WERI-Rb-1 (cell line): ENCODE measurements at regions not wholly inside any gene's neighbourhood (a gene's known extent, or its start where the extent isn't known, plus 50 kb on each side); places are given as distances from the start of the nearest gene placed in this dataset.

Experiments
- DNase-seq: peaks from one replicate; pipeline ENCODE4 v3.0.0-alpha.2; 2020
- H3K27ac ChIP-seq: fragments of 250-450 bp; sonication (Bioruptor Pico); 2 replicates; pipeline ENCODE4 v1.5.1; 2020; ENCODE audit warnings: mild to moderate bottlenecking, moderate library complexity
- H3K27me3 ChIP-seq: fragments of 250-450 bp; sonication (Bioruptor Pico); 2 replicates; pipeline ENCODE4 v1.5.1; 2021; ENCODE audit warnings: mild to moderate bottlenecking, low read depth, moderate library complexity; ENCODE audit not compliant: insufficient read depth, severe bottlenecking
- H3K36me3 ChIP-seq: fragments of 250-450 bp; sonication (Bioruptor Pico); 2 replicates; pipeline ENCODE4 v1.5.1; 2020; ENCODE audit warnings: mild to moderate bottlenecking, moderate library complexity
- H3K4me3 ChIP-seq: 2 replicates; pipeline ENCODE4 v1.5.1; 2011; ENCODE audit warnings: low read depth, mild to moderate bottlenecking, control low read depth, low read length
- H3K9me3 ChIP-seq: fragments of 250-450 bp; sonication (Bioruptor Pico); 2 replicates; pipeline ENCODE4 v1.5.1; 2021; ENCODE audit warnings: mild to moderate bottlenecking, moderate library complexity; ENCODE audit not compliant: severe bottlenecking
- TF ChIP-seq, protein P1 (sequence below): IDR thresholded peaks from 2 replicates; pipeline ENCODE4 v1.5.1; 2011; ENCODE audit warnings: low read depth, mild to moderate bottlenecking, control low read depth, inconsistent platforms, low read length

DNA sequence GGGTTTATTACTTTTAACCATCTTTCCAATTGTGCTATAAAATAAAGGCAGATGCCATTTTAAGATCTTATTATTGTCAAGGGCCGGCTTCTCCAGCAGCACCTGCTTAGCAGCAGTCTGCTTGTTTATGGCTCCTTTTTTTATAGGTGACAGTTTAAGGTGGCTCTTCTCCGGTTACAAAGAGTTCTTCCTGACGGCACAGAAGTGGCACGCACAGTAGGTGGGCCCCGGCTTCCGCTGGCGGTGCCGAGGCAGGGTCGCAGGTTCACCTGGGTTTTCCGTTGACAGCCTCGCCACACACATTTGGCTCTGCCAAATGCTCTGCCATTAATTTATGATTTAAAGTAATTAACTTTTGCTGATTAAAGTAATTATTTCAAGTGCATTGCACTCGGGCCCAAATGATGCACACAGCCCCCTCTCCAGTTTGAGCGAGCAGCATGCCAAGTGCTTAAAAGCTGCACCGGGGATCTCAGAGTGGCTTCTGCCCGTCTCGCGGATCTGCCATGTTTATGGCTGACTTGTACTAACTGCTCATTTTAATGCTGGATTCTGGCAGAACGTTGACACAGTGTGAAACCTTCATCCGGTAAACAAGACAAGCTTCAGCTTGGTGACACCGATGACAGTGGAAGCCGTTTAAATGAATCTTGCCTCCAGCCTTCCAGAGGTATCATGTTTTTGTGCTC, 355.1 kb upstream of the MKI67 start:
- H3K27ac ChIP-seq, result no peak overlapping the region
- no peaks in the 10 kb centered on the region for H3K36me3 ChIP-seq
- no peak overlapping the region for H3K4me3 ChIP-seq
- no peaks in the 10 kb centered on the region for H3K27me3 ChIP-seq
- DNase-seq, result no peak
- TF ChIP-seq, protein P1, sequence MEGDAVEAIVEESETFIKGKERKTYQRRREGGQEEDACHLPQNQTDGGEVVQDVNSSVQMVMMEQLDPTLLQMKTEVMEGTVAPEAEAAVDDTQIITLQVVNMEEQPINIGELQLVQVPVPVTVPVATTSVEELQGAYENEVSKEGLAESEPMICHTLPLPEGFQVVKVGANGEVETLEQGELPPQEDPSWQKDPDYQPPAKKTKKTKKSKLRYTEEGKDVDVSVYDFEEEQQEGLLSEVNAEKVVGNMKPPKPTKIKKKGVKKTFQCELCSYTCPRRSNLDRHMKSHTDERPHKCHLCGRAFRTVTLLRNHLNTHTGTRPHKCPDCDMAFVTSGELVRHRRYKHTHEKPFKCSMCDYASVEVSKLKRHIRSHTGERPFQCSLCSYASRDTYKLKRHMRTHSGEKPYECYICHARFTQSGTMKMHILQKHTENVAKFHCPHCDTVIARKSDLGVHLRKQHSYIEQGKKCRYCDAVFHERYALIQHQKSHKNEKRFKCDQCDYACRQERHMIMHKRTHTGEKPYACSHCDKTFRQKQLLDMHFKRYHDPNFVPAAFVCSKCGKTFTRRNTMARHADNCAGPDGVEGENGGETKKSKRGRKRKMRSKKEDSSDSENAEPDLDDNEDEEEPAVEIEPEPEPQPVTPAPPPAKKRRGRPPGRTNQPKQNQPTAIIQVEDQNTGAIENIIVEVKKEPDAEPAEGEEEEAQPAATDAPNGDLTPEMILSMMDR, result no peak
- no peaks in the 10 kb centered on the region for H3K9me3 ChIP-seq

DNA sequence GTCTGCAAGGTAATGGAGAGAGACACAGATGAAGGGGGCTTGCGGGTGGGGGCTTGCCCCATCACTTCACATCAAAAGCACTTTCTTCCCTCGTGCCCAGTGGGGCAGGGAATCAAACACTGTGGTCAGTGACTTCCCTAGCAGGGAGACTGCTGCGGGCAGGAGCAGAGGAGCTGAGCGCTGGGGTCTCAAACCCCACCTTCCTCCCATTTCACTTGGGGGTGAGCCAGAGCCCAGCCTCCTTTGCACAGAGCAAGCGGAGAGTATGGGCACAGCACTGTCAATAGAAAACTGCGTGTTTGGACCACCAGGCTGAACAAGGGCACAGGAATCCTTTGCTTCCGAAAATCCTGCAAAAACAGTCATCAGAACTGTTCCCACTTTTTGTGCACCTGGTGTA, 355.8 kb upstream of the MKI67 start:
- Histone ChIP-seq H3K27me3 (no peaks in the 10 kb centered on the region), H3K36me3 (no peaks in the 10 kb centered on the region), H3K4me3 (no peak overlapping the region), H3K9me3 (no peaks in the 10 kb centered on the region), H3K27ac (no peak overlapping the region)
- DNase-seq, result no peak
- TF ChIP-seq, protein P1, result no peak

- Histone ChIP-seq H3K9me3 (no peaks in the 10 kb centered on the region), H3K4me3 (no peak overlapping the region), H3K36me3 (no peaks in the 10 kb centered on the region), H3K27ac (no peak overlapping the region), H3K27me3 (no peaks in the 10 kb centered on the region)
- TF ChIP-seq, protein P1, result no peak
- DNase-seq, result no peak
Observed at GRCh38 chr10:128483216-128483615, 357.0 kb upstream of the MKI67 start.

DNA sequence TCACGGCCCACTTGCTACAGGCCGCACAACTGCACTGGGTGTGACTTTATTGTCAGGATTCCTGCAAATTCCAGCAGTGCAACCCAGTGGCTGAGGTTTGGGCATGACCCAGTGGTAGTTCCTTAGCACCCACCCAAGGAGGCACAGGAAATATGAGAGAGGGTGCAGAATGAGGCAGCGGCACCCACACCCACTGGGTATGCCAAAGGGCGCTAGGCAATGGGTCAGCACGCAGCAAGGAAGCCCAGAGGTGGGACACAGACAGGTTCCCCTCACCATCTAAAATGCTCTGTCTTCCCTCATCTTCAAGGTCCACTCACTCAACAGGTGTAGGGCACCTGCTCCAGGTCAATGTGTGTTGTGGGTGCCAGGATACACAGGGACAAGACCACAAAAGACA, 357.8 kb upstream of the MKI67 start:
- Histone ChIP-seq H3K4me3 (no peak overlapping the region), H3K9me3 (no peaks in the 10 kb centered on the region), H3K27me3 (no peaks in the 10 kb centered on the region), H3K36me3 (no peaks in the 10 kb centered on the region), H3K27ac (no peak overlapping the region)
- no peak for DNase-seq
- TF ChIP-seq, protein P1, result no peak

DNA sequence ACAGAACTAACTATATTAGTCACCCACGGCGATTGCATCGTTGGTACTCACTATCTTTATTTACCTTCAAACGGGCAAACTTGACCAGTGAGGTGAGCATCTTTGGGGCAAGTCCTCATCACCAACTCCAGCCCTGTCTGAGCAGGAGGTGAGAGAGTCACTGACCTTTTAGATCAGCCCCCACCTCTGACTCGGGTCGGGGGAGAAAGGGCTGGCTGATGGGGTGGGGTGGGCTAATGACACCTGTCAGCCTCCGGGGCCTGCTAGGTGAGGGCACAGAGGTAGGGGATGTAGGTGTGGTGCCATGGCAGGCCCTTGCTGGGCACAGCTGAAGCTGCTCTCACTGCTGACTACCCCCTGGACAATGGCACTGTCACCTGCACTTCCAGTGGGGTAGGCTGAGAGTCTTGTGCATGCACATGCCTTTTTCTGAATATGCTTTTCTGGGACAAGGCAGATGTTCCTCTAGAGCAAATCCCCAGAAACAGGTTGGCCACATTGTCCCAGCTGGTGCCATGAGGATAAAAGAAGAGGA, 359.5 kb upstream of the MKI67 start:
- no peak overlapping the region for H3K4me3 ChIP-seq
- H3K9me3 ChIP-seq, result no peaks in the 10 kb centered on the region
- DNase-seq, result no peak
- TF ChIP-seq, protein P1, result no peak
- no peak overlapping the region for H3K27ac ChIP-seq
- no peaks in the 10 kb centered on the region for H3K27me3 ChIP-seq
- H3K36me3 ChIP-seq, result no peaks in the 10 kb centered on the region

GRCh38 chr10:128487517-128487916, 361.3 kb upstream of the MKI67 start:
- DNase-seq, result no peak
- TF ChIP-seq, protein P1, result no peak

More at GRCh38 chr10:128487517-128487916, 361.3 kb upstream of the MKI67 start:
- no peaks in the 10 kb centered on the region for H3K9me3 ChIP-seq
- no peaks in the 10 kb centered on the region for H3K36me3 ChIP-seq
- no peaks in the 10 kb centered on the region for H3K27me3 ChIP-seq
- no peak overlapping the region for H3K27ac ChIP-seq
- H3K4me3 ChIP-seq, result no peak overlapping the region
